ENCODE measurements at regions not wholly inside any gene's neighbourhood (a gene's known extent, or its start where the extent isn't known, plus 50 kb on each side); places are given as distances from the start of the nearest gene placed in this dataset.
"Not testable (repeated sequence)": the region's sequence is repeated elsewhere in the genome, so short reads cannot be mapped to it uniquely, and the experiment has no call there.

DNA sequence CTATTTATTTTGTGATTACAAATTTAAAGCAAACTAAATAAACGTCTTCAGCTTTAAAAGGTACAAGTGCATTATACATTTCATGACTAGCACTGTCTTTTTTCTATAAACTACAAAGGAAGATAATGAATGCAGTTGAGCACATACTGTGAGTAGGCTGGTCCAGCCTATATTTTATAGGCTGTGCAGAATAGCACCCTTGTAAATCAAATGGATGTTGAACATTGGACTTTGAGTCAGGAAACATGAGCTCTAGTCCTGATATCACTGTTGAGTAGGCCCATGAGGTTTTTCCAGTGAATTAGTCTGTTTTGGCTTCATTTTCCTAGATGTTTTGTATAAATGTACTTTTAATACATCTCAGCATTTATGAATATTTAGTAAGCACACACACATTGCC, 447.3 kb upstream of the KCNMB2 start:
- DNase-seq = no peak

DNA sequence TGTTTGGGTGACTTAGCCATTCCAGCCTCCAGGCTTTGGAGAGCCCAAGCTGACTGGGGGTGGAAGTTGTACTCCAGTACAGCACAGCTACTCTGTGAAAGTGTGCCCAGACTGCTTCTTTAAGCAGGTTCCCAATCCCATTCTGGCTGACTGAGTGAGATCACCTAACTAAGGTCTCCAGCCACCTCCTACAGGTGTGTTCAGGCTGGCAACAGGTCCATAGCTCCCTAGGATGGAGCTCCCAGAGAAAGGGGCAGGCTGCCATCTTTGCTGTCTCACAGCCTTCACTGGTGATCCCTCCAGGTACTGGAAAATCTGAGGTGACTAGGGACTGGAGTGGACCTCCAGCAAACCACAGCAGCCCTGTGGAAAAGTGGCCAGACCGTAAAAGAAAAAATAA, 445.3 kb upstream of the KCNMB2 start:
- DNase-seq = no peak

DNA sequence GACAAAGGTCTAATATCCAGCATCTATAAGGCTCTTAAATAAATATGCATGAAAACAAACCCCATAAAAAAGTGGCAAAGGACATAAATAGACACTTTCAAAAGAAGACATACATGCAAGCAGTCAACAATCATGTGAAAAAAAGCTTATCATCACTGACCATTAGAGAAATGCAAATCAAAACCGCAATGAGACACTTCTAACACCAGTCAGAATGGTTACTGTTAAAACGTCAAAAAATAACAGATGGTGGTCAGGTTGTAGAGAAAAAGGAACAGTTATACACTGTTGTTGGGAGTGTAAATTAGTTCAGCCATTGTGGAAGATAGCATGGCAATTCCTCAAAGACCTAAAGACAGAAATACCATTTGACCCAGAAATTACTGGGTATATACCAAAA, 440.7 kb upstream of the KCNMB2 start:
- DNase-seq = no peak

DNA sequence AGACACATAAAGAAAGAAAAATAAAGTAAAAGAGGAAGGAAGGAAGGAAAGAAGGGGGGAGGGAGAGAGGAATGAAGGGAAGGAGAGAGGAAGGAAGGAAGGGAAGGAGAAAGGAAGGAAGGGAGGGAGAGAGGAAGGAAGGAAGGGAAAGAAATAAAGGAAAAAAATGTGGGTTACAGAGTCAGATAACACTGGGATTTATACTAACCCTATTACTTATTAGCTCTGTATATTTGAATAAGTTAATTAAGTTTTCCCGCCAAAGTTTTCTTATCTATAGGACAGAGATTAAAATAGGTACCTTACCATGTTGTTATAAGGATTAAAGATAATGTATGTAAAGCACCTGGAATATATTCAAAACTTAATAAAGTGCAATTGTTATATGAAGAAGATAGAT, 439.3 kb upstream of the KCNMB2 start:
- no peak for DNase-seq

DNA sequence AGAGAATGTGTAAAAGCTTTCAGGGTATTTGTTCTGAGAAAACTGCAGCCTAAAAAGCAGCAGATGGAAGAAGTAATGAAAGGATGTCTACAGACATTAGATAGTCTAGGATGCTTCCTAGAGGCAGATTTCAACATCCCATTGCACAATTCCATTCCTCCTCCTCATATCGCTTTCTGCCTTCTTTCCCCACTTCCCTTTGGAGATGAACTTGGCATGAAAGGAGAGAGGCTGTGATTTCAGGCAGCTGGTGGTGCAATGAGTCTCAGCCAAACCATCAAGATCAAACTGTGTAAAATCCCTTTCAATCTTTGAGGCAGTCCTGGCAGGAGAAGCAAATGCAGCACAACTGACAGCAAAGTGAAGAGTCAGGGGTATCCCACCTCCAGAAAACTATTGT, 438.7 kb upstream of the KCNMB2 start:
- no peak for DNase-seq

DNA sequence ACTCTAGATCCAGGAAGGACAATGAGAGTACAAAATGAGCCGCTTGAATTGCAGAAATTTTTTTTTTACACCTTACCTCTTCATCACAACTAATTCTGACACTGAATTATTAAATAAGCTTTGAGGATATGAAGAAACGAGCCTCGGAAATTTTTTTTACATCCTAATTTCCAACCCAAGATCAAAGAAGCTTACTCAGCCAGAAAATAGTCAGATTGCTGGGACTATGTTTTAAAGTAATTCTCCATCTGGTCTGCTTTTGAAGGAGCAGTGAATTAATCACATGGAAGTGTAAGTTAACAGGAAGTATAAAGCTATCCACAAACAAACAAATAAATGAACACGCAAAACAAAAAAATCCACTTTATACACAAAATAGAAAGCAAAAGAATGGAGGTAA, 437.0 kb upstream of the KCNMB2 start:
- no peak for DNase-seq

DNA sequence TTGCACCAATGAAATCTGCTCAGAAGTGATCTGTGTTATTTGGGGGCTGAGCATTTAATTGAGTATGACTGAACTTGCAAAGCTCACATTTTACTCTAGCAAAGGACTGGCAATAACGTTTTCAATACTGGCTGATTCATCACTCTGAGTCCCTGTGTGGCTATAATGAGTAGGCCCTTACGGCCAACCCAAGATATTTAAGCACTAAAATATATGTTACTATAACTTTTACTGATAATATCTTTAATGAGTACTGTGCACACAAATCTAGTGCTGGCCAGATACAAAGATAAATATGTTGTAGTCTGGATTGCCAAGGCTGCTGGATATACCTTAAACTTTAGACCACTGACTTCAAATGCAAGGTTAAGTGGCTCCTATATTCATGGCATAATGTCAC, 436.4 kb upstream of the KCNMB2 start:
- DNase-seq = no peak

DNA sequence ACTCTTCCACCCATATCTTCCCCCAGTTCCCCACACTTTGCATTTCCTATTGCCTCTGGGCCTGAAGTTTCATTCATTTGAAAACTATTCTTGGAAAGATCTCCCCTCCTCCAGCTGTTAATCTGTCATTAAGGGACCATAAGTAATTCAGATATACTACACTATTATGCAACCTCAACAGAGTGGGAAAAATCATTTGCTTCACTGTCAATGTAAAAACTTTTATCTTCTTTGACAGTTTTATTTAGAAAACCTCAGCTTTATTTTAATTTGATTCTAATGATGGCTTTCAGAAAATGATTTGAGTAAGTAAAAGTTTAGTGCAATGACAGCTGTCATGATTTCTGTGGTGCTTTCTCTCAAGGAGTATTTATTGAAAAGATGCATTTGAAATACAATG, 435.3 kb upstream of the KCNMB2 start:
- DNase-seq = no peak

DNA sequence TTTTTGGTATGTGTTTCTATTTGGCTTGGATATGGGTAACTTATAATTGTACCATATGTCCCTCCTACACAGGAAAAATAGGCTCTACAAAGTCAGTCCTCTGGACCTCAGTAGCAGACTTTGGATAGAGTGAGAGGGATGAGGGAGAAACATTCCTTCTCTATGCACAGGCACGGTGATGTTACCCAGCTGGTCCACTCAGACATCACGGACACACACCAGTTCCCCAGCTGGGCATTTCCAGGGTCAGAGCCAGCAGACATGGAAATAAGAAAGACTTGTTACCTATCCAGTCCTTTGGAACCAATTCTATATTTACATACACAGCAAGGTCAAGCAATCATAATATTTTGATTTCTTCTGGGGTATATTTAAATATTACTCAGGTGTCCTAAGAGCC, 433.1 kb upstream of the KCNMB2 start:
- DNase-seq = no peak

DNA sequence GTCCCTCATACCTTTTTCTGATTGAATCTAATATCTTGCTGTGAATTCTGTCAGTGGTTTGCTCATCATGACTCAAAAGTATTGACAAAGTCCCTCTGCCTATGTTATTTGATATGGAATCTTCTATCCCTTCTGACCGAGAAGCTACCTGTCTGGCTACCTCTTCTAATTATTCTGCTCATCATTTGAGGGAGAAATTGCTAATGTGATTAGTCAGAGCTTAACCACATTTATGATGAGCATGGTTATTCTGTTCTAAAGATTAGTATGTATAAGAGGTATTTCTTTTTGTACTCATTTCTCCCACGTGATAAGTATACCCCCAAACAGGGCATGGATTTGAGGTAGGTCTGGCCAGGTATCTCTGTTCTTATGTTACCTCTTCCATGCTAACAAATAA, 428.4 kb upstream of the KCNMB2 start:
- DNase-seq = no peak

DNA sequence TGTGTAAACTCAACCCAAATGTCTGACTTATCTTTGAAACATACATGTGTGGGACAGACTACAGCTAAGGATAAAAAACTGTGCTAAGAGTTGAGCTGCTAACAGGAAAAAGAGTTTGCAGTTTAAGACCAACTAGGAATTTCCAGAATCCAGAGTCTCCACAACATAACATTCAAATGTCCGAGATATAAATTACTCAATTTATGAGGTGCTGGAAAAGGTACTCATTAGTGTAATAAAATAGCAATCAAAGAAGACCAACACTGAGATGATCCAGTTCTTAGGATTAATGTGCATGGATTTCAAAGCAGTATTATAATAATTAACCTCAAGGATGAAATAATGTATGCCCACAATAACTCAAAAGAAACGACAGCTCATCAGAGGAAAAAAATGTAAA, 426.5 kb upstream of the KCNMB2 start:
- DNase-seq = no peak

DNA sequence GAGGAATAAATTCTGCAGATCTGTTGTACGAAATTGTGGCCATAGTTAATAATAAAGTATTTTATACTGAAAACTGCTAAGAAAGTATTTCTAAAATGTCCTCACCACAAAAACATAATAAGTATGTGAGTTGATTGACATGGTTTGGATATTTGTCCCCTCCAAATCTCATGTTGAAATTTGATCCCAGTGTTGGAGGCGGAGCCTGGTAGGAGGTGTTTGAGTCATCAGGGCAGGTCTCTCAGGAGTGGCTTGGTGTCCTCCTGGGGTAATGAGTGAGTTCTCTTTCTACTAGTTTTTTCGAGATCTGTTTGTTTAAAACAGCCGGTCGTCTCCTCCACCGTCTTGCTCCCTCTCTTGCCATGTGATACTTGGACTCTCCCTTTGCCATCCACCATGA, 424.1 kb upstream of the KCNMB2 start:
- no peak for DNase-seq

DNA sequence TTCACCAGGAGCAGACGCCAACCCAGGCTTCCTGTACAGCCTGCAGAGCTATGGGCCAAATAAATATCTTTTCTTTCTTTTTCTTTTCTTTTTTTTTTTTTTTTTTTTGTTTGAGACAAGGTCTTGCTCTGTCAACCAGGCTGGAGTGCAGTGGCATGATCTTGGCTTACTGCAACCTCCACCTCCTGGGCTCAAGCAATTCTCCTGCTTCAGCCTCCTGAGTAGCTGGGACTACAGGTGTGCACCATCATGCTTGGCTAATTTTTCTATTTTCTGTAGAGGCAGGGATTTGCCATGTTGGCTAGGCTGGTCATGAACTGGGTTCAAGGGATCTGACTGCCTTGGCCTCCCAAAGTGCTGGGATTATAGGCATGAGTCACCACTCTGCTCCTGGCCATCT, 423.7 kb upstream of the KCNMB2 start:
- DNase-seq = not testable (repeated sequence)

DNA sequence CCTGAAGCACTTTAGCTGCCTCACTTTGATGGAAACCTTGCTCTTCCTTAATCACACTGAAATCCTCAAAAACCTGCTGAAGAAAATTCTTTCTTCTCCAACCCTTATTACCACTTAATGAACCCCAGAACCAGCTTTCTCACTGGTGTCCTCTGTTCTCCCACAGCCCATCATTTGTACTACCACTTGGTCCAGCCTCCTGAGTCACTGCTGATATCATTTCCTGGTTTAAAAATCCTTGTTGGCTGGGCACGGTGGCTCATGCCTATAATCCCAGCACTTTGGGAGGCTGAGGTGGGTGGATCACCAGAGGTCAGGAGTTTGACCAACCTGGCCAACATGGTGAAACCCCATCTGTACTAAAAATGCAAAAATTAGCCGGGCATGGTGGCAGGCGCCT, 418.6 kb upstream of the KCNMB2 start:
- DNase-seq = no peak

DNA sequence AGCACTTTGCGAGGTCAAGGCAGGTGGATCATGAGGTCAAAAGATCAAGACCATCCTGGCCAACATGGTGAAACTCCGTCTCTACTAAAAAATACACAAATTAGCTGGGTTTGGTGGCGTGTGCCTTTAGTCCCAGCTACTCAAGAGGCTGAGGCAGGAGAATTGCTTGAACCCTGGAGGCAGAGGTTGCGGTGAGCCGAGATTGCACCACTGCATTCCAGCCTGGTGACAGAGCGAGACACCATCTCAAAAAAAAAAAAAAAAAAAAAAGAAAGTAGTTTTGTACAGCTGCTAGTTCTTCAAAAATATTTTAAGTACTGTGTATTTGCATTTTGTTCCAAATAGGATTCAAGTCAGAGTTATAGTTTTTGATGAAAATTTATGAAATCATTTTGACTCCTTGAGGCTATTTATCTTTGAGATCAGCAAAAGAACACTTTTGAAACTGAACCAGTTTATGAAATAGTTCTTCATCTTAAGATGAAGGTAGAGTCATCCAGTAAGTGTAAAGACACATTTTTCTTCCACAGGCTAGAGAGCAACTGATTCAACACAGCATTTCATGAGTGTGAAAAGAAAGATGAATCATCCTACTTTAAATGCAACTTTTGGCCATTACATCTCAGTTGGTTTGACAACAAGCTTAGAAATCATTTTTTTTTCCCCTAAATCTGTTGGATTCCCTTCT, 416.5 kb upstream of the KCNMB2 start:
- DNase-seq = not testable (repeated sequence)

DNA sequence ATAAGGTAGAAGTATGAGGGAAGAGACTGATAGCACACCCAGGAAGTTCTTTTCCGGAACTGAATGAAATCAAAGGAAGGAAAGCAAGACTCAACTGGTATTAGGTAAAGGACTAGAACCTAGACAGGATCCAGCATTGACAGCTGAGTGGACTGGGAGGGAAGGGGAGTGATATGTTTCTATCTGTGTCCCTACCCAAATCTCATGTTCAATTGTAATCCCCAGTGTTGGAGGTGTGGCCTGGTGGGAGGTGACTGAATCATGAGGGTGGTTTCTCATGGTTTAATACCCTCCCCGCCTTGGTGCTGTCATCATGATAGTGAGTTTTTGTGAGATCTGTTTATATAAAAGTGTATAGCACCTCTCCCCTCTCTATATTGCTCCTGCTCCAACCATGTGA, 415.9 kb upstream of the KCNMB2 start:
- no peak for DNase-seq

DNA sequence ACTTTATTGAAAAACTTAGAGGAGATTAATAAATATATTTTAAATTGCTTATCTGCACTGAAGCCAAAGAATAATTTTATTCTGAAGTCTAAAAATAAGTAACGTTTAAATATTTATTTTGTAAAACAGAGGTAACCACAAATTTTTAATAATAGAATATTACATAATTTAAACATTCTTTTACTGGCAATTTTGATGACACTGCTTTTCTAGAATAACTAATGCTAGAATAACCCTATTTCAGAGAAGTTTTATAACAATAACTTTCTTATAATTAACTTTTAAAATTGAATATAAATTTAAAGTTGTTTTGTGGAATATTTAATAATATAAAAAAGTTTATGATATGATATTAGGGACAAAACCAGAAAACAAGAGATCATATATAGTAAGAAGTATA, 409.6 kb upstream of the KCNMB2 start:
- no peak for DNase-seq

DNA sequence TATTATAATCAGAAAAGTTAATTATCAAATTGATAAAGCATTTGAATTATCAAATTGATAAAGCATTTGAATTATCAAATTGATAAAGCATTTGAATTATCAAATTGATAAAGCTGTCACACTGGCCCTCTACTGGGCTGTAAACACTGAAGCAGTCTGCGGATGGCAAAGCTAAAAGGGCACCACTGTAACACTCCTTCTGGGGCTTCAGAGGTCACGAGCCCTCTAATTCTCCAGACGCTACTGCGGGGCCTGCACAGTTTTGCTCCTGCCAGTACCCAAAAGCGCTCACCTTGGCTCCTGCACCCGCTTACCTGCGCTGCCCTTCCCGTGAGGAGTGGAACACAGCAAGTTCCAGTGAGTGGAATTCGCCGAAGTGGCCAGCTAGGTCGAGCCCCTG, 409.0 kb upstream of the KCNMB2 start:
- DNase-seq = no peak

DNA sequence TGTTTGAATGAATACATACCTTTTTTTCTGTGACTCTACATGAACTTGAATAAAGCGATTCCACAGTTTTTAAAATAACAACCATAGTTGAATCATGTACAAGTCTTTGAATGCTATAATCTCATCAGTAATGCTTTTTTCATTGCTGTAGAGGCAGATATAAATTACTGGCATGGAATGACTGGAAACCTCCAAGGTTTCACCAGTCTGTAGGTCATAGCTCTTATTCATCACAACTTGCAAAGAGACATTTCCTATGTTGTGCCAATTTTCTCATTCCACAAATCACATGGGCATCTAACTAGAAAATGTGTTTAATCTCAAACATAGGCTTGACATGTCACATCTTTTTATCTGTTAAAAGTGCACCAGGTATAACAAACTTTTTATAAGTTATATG, 407.1 kb upstream of the KCNMB2 start:
- no peak for DNase-seq

DNA sequence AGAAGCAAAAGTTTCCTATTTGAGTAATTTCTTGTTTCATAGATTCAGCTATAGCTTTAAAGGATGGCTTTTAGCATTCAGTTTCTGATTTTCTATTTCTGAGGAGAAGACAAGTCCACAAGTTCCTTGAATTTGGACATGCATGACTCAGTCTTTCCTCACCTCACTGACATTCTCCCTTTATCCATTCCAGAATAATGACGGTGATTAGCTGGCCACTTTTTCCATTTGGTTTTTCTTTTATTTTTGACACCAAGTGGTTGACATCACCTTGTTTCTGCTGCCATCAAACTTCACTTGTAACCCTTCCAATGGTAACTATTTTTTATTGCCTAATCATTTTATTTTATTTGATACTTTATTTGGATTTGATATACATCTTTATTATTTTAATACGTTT, 404.4 kb upstream of the KCNMB2 start:
- DNase-seq = no peak

DNA sequence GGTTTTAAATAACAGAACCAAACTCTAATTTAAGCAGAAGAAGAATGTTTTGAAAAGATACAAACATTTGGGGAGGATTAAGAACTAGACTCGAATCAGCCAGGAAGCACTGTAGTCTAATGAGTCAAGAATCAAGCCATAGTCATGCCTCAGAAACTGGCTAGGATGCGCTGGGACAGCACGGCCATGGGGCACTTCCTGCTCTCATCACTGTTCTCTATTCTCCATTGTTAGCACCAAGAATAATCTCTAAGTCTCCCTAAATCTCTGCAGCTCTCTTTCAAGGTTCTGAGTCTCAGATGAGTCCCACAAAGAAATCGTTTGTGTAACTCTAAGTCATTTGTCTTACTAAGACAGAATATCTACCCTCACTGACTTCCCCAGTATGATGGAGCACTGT, 399.0 kb upstream of the KCNMB2 start:
- DNase-seq = no peak

DNA sequence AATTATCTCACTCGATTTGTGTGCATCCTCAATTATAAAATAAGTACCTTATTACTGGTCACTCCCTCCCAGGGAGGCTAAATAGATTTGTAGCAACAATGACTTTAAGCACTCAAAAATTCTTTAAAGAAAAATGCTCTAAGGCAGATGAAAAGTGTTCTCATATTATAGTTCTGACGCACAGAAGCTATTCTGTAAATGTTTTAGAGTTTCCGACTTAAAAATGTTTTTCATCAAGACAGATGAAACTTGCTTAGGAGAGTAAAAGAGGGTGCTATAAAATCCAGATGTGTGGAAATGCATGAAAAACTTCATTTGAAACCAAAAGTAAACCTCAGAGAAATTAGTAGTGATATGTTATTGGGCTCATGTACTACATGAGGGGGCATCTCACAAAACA, 398.4 kb upstream of the KCNMB2 start:
- no peak for DNase-seq

DNA sequence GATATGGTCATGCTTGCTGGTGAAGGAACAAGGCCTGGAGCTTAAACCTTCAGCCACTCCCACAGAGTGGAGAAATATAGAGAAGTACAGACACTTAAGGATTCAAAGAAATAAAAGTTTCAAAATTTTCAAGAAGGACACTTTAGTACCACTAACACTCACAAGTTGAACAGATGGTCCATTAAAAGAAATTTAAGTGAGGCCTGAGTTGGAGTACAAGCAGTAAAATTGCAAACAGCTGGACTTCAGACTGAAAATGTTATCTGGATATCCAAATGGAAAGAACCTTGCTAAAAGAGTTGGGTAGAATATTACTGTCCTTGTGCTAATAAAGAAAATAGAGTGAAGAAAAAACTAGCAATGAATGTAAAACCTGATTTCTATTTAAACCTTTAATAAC, 397.1 kb upstream of the KCNMB2 start:
- DNase-seq = no peak

DNA sequence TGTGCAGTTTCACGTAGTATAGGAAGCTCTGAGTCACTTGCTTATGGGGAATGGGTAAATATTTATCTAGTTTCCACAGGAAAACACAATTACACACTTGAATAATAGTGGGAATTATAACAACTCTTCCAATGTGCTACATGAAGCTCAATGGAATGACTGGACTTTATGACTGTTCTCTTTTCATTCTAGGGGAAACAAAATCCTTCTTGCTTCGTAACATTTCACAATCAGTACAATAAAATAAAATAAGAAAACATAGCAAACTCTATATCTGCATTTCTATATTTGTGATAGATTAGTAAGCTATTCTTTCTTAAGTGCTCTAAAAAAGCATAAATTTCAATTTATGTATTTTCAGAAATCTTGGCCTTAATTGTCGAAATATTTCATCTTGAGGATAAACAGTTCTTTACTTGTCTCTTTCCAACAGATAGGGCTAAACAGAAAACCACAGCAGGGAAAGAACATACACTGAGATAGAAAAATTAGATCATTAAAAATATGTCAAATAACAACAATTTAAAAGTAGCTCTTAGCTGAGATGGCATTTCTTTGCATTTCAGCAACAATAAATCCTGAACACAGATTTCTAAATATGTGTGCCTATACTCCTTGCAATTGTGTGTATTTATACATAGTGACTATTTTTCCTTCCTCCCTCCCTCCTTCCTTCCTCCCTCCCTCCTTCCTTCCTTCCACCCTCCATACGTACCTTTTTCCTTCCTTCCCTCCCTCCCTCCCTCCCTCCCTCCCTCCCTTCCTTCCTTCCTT, 395.5 kb upstream of the KCNMB2 start:
- DNase-seq = no peak
